ENCODE measurements at regions not wholly inside any gene's neighbourhood (a gene's known extent, or its start where the extent isn't known, plus 50 kb on each side); places are given as distances from the start of the nearest gene placed in this dataset.
A peak's percentile ranks its signal among the peaks of the same experiment; 100 is the strongest.
"Not testable (repeated sequence)": the region's sequence is repeated elsewhere in the genome, so short reads cannot be mapped to it uniquely, and the experiment has no call there.

GRCh38 chr7:96770758-96771157 lies 61.1 kb upstream of the SEM1 start:
- no peak for DNase-seq (ENCODE audit: low spot score)

GRCh38 chr7:96772139-96772694 lies 62.6 kb upstream of the SEM1 start:
- no peak for DNase-seq (ENCODE audit: low spot score)

GRCh38 chr7:96773483-96773882 lies 63.8 kb upstream of the SEM1 start:
- DNase-seq (ENCODE audit: low spot score): no peak

- no peak for DNase-seq (ENCODE audit: low spot score)
These were observed 64.7 kb upstream of the SEM1 start for GRCh38 chr7:96774358-96774757.

GRCh38 chr7:96775046-96775445 lies 65.4 kb upstream of the SEM1 start:
- no peak for DNase-seq (ENCODE audit: low spot score)

- no peak for DNase-seq (ENCODE audit: low spot score)
These were observed 68.6 kb upstream of the SEM1 start for GRCh38 chr7:96778263-96778662.

- no peak for DNase-seq (ENCODE audit: low spot score)
These were observed 72.3 kb upstream of the SEM1 start for GRCh38 chr7:96781919-96782318.

GRCh38 chr7:96782686-96783298 lies 73.1 kb upstream of the SEM1 start:
- DNase-seq (ENCODE audit: low spot score): not testable (repeated sequence)

- DNase-seq (ENCODE audit: low spot score): no peak
These were observed 75.0 kb upstream of the SEM1 start for GRCh38 chr7:96784597-96784996.

- peak; percentile 48 for DNase-seq (ENCODE audit: low spot score)
These were observed 76.8 kb upstream of the SEM1 start for GRCh38 chr7:96786261-96786997.

- DNase-seq (ENCODE audit: low spot score): no peak
These were observed 77.4 kb upstream of the SEM1 start for GRCh38 chr7:96786998-96787395.

GRCh38 chr7:96789914-96790313 lies 80.3 kb upstream of the SEM1 start:
- DNase-seq (ENCODE audit: low spot score): no peak

GRCh38 chr7:96792115-96792514 lies 82.5 kb upstream of the SEM1 start:
- DNase-seq (ENCODE audit: low spot score): no peak

- no peak for DNase-seq (ENCODE audit: low spot score)
These were observed 84.4 kb upstream of the SEM1 start for GRCh38 chr7:96794063-96794462.

GRCh38 chr7:96800122-96800521 lies 90.5 kb upstream of the SEM1 start:
- DNase-seq (ENCODE audit: low spot score): no peak

- no peak for DNase-seq (ENCODE audit: low spot score)
These were observed 91.2 kb upstream of the SEM1 start for GRCh38 chr7:96800824-96801223.

GRCh38 chr7:96819111-96819700 lies 109.6 kb upstream of the SEM1 start:
- DNase-seq (ENCODE audit: low spot score): no peak

- not testable (repeated sequence) for DNase-seq (ENCODE audit: low spot score)
These were observed 111.5 kb upstream of the SEM1 start for GRCh38 chr7:96821131-96821530.

- no peak for DNase-seq (ENCODE audit: low spot score)
These were observed 113.2 kb upstream of the SEM1 start for GRCh38 chr7:96822824-96823223.

- no peak for DNase-seq (ENCODE audit: low spot score)
These were observed 113.6 kb upstream of the SEM1 start for GRCh38 chr7:96823274-96823673.

- no peak for DNase-seq (ENCODE audit: low spot score)
These were observed 115.0 kb upstream of the SEM1 start for GRCh38 chr7:96824686-96825085.

- DNase-seq (ENCODE audit: low spot score): no peak
These were observed 115.6 kb upstream of the SEM1 start for GRCh38 chr7:96825285-96825684.

GRCh38 chr7:96826089-96826488 lies 116.4 kb upstream of the SEM1 start:
- no peak for DNase-seq (ENCODE audit: low spot score)

Measured in ecto neural progenitor cell (in vitro differentiated cells).